Aorta (tissue), 5 donors: ENCODE measurements at regions not wholly inside any gene's neighbourhood (a gene's known extent, or its start where the extent isn't known, plus 50 kb on each side); places are given as distances from the start of the nearest gene placed in this dataset.

Experiments
- ATAC-seq: fragments of 200-7000 bp; cut with Tn5 transposase; one replicate; pipeline ENCODE4 v1.9.1; 2022; ENCODE audit warnings: moderate library complexity; ENCODE audit not compliant: low FRiP score
- DNase-seq, 2 donors: peaks; one replicate each; pipeline ENCODE4 v3.0.0-alpha.2; 2020
- H3K27ac ChIP-seq, 2 donors: one replicate each; pipeline ENCODE4 v1.5.1; 2013; ENCODE audit warnings: low read length in 2 of 2, mild to moderate bottlenecking in 2 of 2, moderate library complexity in 2 of 2, control low read depth in 1 of 2, inconsistent platforms in 1 of 2, low read depth in 1 of 2
- H3K27me3 ChIP-seq, 2 donors: one replicate each; pipeline ENCODE4 v1.6.1; 2013; ENCODE audit warnings: control low read depth in 1 of 2, low read length in 1 of 2, mild to moderate bottlenecking in 1 of 2, moderate library complexity in 1 of 2; ENCODE audit not compliant: insufficient read depth in 2 of 2, control insufficient read depth in 1 of 2
- H3K36me3 ChIP-seq, 2 donors: one replicate each; pipeline ENCODE4 v1.6.1; 2013; ENCODE audit warnings: control low read depth in 1 of 2, low read length in 1 of 2, mild to moderate bottlenecking in 1 of 2; ENCODE audit not compliant: insufficient read depth in 2 of 2, control insufficient read depth in 1 of 2
- H3K4me1 ChIP-seq, 2 donors: one replicate each; pipeline ENCODE4 v1.6.1; 2013; ENCODE audit warnings: low read length in 2 of 2, control low read depth in 1 of 2, mild to moderate bottlenecking in 1 of 2, moderate library complexity in 1 of 2; ENCODE audit not compliant: insufficient read depth in 2 of 2, control insufficient read depth in 1 of 2
- H3K4me3 ChIP-seq, 2 donors: one replicate each; pipeline ENCODE4 v1.5.1; 2013; ENCODE audit warnings: low read length in 2 of 2, control low read depth in 1 of 2, mild to moderate bottlenecking in 1 of 2
- H3K9me3 ChIP-seq: one replicate; pipeline ENCODE4 v1.6.1; 2013; ENCODE audit warnings: mild to moderate bottlenecking, low read length; ENCODE audit not compliant: control insufficient read depth
- WGBS, 2 donors: extraction: QIAGEN DNeasy Blood & Tissue Kit; methylation state at CpG; one replicate each; pipeline ENCODE4 v1.1.7; 2013; 5-methylcytosine and 5-hydroxymethylcytosine counted together
- intact Hi-C, 2 donors: fragments of 100-400 bp; cut with DNase I; formaldehyde crosslinking; loops; one replicate each; pipeline versions ENCODE4 v1.14.2 to v1.15.0; 2022
- donor health status: healthy with polysubstance abuse.
- donor health status: Bipolar disorder and iron deficiency.
- donor health status: DM: no; HTN: no; CAD: no.
- donor health status: DM: no; HTN: no; CAD: no.
- donor health status: DM: yes; HTN: yes; CAD: no.

DNA sequence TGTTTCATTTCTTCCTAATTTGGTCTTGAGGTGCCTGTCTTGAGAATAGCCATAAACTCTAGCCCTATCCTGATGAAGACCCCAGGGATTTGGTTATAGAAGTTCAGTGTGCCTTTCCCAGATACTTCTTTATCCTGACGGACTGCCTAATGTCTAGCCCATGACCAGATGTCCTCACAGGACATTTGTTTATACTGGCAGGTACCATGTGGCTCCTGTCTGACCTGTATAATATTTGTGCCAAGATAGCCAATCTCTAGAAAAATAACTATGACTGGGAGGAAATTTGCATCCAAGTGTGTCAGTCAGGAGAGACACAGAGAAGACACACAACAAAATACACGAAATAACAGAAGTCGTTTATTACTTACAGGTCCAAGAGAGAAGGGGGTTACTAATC is 69.2 kb upstream of the MIR17HG start:
- intact Hi-C loops, result no loop called here
- no peak overlapping the region for H3K4me3 ChIP-seq
- ATAC-seq, result no peak

DNA sequence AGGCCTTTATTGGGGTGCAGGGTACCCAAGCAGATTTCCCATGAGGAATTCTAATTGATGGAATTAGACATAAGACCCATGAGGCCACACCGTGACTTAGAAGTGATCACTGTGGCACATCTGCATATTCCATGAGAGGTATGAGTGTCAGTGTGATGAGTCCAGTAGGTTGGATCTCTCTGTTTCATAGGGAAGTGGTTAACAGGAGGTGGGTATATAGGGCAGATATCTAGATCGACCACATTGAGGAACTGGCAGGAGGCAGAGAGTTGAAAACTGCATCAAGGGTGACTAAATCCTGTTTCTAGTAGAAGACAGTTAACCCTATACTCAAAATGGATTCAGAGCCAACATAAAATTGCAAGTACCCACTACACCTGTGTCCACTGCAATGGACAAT is 68.6 kb upstream of the MIR17HG start:
- DNase-seq (no peak), ATAC-seq (no peak)
- Histone ChIP-seq H3K27ac (no peak overlapping the region), H3K4me1 (no peaks in the 10 kb centered on the region), H3K9me3 (no peaks in the 10 kb centered on the region), H3K36me3 (no peaks in the 10 kb centered on the region), H3K4me3 (no peak overlapping the region), H3K27me3 (no peaks in the 10 kb centered on the region)
- intact Hi-C loops, result no loop called here
- 79 to 83% methylated on average over 2 of the region's 2 CpGs for WGBS, 2 donors

More for the DNA sequence above, 69.2 kb upstream of the MIR17HG start:
- H3K36me3 ChIP-seq, result no peaks in the 10 kb centered on the region
- DNase-seq, result no peak
- 62 to 68% methylated on average over 3 of the region's 3 CpGs for WGBS, 2 donors
- no peaks in the 10 kb centered on the region for H3K27me3 ChIP-seq
- no peak overlapping the region for H3K27ac ChIP-seq
- H3K4me1 ChIP-seq, result no peaks in the 10 kb centered on the region
- no peaks in the 10 kb centered on the region for H3K9me3 ChIP-seq

DNA sequence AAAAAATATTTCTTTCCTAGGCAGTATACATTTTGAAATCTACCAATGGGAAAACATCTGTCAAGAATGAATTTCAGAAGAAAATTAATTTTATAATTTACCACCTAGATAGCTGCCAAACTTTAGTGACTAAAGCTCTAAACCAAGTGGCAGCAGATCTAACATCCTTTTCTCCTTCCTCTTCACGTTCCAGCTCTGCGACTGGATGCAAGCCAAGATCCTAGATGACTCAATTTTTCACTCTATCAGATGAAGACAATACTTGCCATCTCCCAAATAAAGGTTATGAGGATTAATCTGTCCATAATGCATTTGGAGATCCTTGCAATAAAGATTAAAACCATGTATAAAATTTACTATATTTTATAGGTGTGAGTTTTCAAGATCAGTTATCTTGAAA is 66.7 kb upstream of the MIR17HG start:
- Histone ChIP-seq H3K9me3 (no peaks in the 10 kb centered on the region), H3K36me3 (no peaks in the 10 kb centered on the region), H3K27me3 (peaks cover 0 to 2% of the 10 kb centered on the region in 2 donors), H3K4me1 (no peaks in the 10 kb centered on the region), H3K27ac (no peak overlapping the region), H3K4me3 (no peak overlapping the region)
- DNase-seq (no peak), ATAC-seq (no peak)
- WGBS, 2 donors, result 51 to 53% methylated on average over 2 of the region's 2 CpGs
- intact Hi-C loops, result no loop called here

DNA sequence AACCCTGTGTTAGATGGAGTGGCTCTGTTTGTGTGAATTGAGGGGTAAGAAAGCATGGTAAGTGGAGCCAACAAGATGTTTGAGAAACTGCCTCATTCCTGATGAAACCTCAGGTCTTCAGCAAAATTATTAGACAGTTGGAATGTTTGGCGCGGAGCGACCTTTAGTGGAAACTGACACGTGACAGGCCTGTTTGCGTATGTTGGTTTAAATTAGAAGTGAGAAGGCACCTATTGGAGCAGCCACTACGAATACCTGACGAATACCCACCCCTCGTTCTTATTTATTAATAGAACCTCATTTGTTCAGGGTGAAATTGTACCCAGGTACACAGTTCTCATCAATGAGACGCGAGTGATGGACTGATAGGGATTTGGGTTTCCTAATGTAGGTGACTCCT is 63.2 kb upstream of the MIR17HG start:
- Histone ChIP-seq H3K4me3 (no peak overlapping the region), H3K4me1 (peaks cover 0 to 2% of the 10 kb centered on the region in 2 donors), H3K27me3 (peaks cover 0 to 2% of the 10 kb centered on the region in 2 donors), H3K9me3 (no peaks in the 10 kb centered on the region), H3K27ac (no peak overlapping the region), H3K36me3 (no peaks in the 10 kb centered on the region)
- WGBS, 2 donors, result 91 to 92% methylated on average over 10 of the region's 10 CpGs
- intact Hi-C loops, result no loop called here
- DNase-seq, result no peak
- ATAC-seq, result no peak

- WGBS, 2 donors, result 81 to 82% methylated on average over 1 of the region's 1 CpG
- Histone ChIP-seq H3K4me3 (no peak overlapping the region), H3K9me3 (no peaks in the 10 kb centered on the region), H3K27ac (no peak overlapping the region), H3K4me1 (peaks cover 0 to 2% of the 10 kb centered on the region in 2 donors), H3K27me3 (peaks cover 0 to 2% of the 10 kb centered on the region in 2 donors), H3K36me3 (no peaks in the 10 kb centered on the region)
- DNase-seq (no peak), ATAC-seq (no peak)
- intact Hi-C loops, result no loop called here
Observed at GRCh38 chr13:91286317-91286716, 61.2 kb upstream of the MIR17HG start.

DNA sequence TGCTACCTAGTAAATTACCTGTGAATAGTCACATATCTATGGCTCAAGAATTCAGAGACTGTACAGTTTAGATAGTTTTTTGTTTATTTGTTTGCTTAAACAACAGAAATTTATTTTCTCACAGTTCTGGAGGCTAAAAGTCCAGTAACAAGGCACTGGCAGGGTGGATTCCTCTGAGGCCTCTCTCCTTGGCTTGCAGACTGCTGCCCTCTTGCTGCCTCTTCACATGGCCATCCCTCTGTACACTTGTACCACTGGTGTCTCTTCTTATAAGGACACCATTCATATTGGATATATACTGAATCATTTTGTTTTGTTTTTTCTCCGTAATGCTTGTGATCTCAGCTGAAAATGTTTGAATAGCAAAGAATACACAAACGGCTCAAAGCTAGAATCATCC is 56.4 kb upstream of the MIR17HG start:
- intact Hi-C loops, result no loop called here
- H3K9me3 ChIP-seq, result no peaks in the 10 kb centered on the region
- H3K4me1 ChIP-seq, result peaks cover 0 to 2% of the 10 kb centered on the region in 2 donors
- H3K27ac ChIP-seq, result no peak overlapping the region
- no peaks in the 10 kb centered on the region for H3K27me3 ChIP-seq
- H3K4me3 ChIP-seq, result no peak overlapping the region
- DNase-seq, result no peak
- H3K36me3 ChIP-seq, result no peaks in the 10 kb centered on the region
- no peak for ATAC-seq
- 65 to 82% methylated on average over 2 of the region's 2 CpGs for WGBS, 2 donors

DNA sequence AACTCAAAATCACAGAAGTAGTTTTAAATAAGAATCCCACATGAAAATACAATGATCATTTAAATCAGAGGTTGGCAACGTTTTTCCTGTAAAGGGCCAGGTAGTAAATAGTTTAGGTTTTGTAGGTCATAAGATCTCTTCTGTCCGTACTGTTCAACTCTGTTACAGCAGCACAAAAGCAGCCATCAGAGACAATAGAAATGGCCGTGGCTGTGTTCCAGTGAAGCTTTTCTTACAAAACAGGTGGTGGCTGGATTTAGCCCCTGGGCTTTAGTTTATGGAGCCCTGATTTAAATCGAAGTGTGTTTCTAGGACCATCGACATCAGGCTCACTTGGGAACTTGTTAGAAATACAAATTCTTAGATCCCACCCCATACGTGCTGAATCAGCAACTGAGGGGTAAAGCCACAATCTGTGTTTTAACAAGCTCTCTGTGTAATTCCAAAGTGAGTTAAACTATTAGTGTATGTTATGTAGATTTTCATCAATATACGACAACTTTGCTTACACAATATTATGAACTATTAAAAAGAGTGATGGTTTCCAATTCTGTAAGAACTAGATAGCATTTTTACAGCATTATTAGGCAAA is 54.8 kb upstream of the MIR17HG start:
- 53 to 63% methylated on average over 7 of the region's 7 CpGs for WGBS, 2 donors
- no peak for ATAC-seq

DNA sequence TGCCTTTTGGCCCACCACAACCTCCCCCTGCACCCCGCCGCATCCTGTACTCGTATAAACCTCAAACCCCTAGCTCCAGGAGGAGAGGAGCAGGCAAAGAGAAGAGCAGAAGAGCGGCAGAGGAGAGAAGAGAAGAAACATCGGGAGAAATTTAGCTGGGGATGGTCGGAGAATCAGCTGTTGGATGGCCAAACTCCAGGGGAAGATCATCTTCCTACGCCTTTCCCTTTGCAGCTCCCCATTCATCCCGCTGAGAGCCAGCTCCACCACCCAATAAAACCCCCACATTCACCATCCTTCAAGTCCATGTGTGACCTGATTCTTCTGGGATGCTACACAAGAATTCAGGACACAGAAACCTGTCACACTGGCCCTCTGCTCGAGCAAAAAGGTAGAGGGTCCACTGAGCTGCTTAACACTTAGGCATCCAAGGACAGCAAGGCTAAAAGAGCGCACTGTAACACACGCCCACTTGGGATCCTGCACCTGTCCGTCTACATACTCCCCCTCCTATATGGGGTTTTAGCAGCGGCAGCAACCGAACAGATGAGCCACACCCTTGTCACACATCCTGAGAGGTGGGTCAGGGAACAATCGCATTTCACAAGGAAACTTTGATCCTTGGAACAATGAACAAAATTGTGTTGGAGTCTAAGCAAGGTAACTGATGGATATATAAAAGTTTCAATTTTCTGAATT is 51.6 kb upstream of the MIR17HG start:
- no peak for DNase-seq
- Histone ChIP-seq H3K4me3 (no peak overlapping the region), H3K27ac (no peak overlapping the region), H3K27me3 (no peaks in the 10 kb centered on the region), H3K9me3 (no peaks in the 10 kb centered on the region), H3K36me3 (no peaks in the 10 kb centered on the region), H3K4me1 (no peaks in the 10 kb centered on the region)
- ATAC-seq, result no peak
- intact Hi-C loops, result no loop called here
- WGBS, 2 donors, result 86% methylated on average over 15 of the region's 15 CpGs

More for the DNA sequence above, 54.8 kb upstream of the MIR17HG start:
- Histone ChIP-seq H3K9me3 (no peaks in the 10 kb centered on the region), H3K27me3 (no peaks in the 10 kb centered on the region), H3K27ac (no peak overlapping the region), H3K36me3 (no peaks in the 10 kb centered on the region), H3K4me1 (no peaks in the 10 kb centered on the region), H3K4me3 (no peak overlapping the region)
- intact Hi-C loops, result no loop called here
- DNase-seq, result no peak

DNA sequence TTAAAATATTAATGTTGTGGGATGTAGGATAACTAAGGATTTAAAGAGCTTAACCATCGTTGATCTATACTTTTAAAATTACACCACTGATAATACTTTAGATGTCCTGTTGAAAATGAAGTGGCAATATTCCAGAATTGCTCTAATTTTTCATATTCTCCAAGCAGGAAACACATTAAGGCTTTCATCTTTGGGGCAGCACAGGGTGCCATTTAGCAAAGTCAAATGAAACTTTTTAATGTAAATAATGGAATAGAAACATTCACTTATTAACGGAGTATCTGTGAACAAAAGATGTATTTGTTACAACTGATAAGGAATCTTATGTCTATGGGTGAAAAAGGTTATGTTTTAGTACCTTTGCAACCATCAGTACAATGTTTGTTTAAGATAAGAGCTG is 50.0 kb upstream of the MIR17HG start:
- H3K4me1 ChIP-seq, result no peaks in the 10 kb centered on the region
- 12 to 18% methylated on average over 2 of the region's 2 CpGs for WGBS, 2 donors
- no peaks in the 10 kb centered on the region for H3K27me3 ChIP-seq
- H3K9me3 ChIP-seq, result no peaks in the 10 kb centered on the region
- no peak for ATAC-seq
- H3K27ac ChIP-seq, result no peak overlapping the region
- H3K4me3 ChIP-seq, result no peak overlapping the region
- intact Hi-C loops, result no loop called here
- H3K36me3 ChIP-seq, result no peaks in the 10 kb centered on the region
- DNase-seq, result no peak
